Heart left ventricle (tissue), 16 donors: ENCODE measurements at regions not wholly inside any gene's neighbourhood (a gene's known extent, or its start where the extent isn't known, plus 50 kb on each side); places are given as distances from the start of the nearest gene placed in this dataset.
"Not testable (repeated sequence)": the region's sequence is repeated elsewhere in the genome, so short reads cannot be mapped to it uniquely, and the experiment has no call there.

Experiments used
- ATAC-seq, 4 donors: fragments of 200-7000 bp; cut with Tn5 transposase; one replicate each; pipeline ENCODE4 v1.9.1; 2020 to 2022; ENCODE audit warnings: moderate library complexity in 4 of 4, mild to moderate bottlenecking in 3 of 4, moderate number of reproducible peaks in 1 of 4
- DNase-seq, 5 donors: peaks; one replicate each; pipeline ENCODE4 v3.0.0-alpha.2; 2020
- H3K27ac ChIP-seq, 12 donors: fragments of 200-600 bp; sonication (generic) in 4 of 12; one replicate each; pipeline versions ENCODE4 v1.5.0 to v1.8.0; 2016 to 2022; ENCODE audit warnings: mild to moderate bottlenecking in 2 of 12
- H3K27me3 ChIP-seq, 9 donors: fragments of 200-600 bp; sonication (generic) in 2 of 9; one replicate each; pipeline versions ENCODE4 v1.5.1 to v1.8.0; 2016 to 2022; ENCODE audit warnings: mild to moderate bottlenecking in 3 of 9
- H3K36me3 ChIP-seq, 9 donors: fragments of 200-600 bp; sonication (generic) in 2 of 9; one replicate each; pipeline versions ENCODE4 v1.5.0 to v1.8.0; 2018 to 2022; ENCODE audit warnings: mild to moderate bottlenecking in 2 of 9
- H3K4me1 ChIP-seq, 12 donors: fragments of 200-600 bp; sonication (generic) in 4 of 12; one replicate each; pipeline versions ENCODE4 v1.5.0 to v1.8.0; 2016 to 2022; ENCODE audit warnings: mild to moderate bottlenecking in 3 of 12
- H3K4me3 ChIP-seq, 12 donors: fragments of 200-600 bp; sonication (generic) in 4 of 12; one replicate each; pipeline versions ENCODE4 v1.5.0 to v1.8.0; 2017 to 2022; ENCODE audit warnings: mild to moderate bottlenecking in 9 of 12, moderate library complexity in 4 of 12
- H3K9me3 ChIP-seq, 12 donors: fragments of 200-600 bp; sonication (generic) in 4 of 12; one replicate each; pipeline versions ENCODE4 v1.5.0 to v1.8.0; 2016 to 2022; ENCODE audit warnings: mild to moderate bottlenecking in 1 of 12
- CTCF ChIP-seq, 12 donors: fragments of 200-600 bp; sonication (generic) in 4 of 12; IDR thresholded peaks; one replicate each; pipeline versions ENCODE4 v1.5.0 to v1.8.0; 2018 to 2022; ENCODE audit warnings: antibody characterized with exemption in 12 of 12, mild to moderate bottlenecking in 5 of 12
- POLR2A ChIP-seq, 2 donors: fragments of 450-650 bp; IDR thresholded peaks; one replicate each; pipeline ENCODE4 v1.6.1; 2017; ENCODE audit warnings: antibody characterized with exemption in 2 of 2, mild to moderate bottlenecking in 2 of 2, moderate library complexity in 2 of 2
- WGBS, 4 donors: extraction: QIAGEN DNeasy Blood & Tissue Kit in 2 of 4; methylation state at CpG; one replicate each; pipeline versions ENCODE4 v1.1.5 to v1.1.7; 2013 to 2018; 5-methylcytosine and 5-hydroxymethylcytosine counted together
- intact Hi-C, 10 donors: fragments of 100-400 bp; cut with DNase I; formaldehyde crosslinking; loops; one replicate each; pipeline versions ENCODE4 v1.11.1 to v1.14.2; 2022
- donor health status: ischemic (EF 13 %, LVEDD 7.1; RV severe dilation, severe dysfunction).
- donor health status: healthy with polysubstance abuse.
- donor health status: DM: no; HTN: yes; CAD: no.
- donor health status: DM: no; HTN: no; CAD: no.
- donor health status: ischemic (EF 25% LVEDD 6.9; RV normal size, moderate dysfunction).
- donor health status: ischemic (EF 25% LVEDD 5.7; RV mildly dilated, moderate dysfunction).
- donor health status: healthy.
- donor health status: DM: yes; HTN: yes; CAD: no.
- donor health status: ischemic (EF 35%, LVEDD 5.7; RV mildly dilated, moderate dysfunction).
- donor health status: nonischemic (EF 11% LVEDD 7.7; RV severe dilation, severe dysfunction).
- donor health status: DM: yes; HTN: yes; CAD: no.
- donor health status: PGD.
- donor health status: ischemic (EF 29% LVEDD 5.4; RV normal size, mild dysfunction).
- donor health status: nonischemic (EF 23%, LVEDD 6.1; RV moderate dilation, normal function).

GRCh38 chr22:11628651-11629511, 3899.1 kb upstream of the OR11H1 start:
- Histone ChIP-seq H3K27ac (no peak overlapping the region), H3K4me3 (no peak overlapping the region), H3K27me3 (no peaks in the 10 kb centered on the region), H3K36me3 (no peaks in the 10 kb centered on the region), H3K9me3 (peaks cover 0 to 60% (median 19%) of the 10 kb centered on the region in 12 donors), H3K4me1 (no peaks in the 10 kb centered on the region)
- 85 to 94% (median 89%) methylated on average over 102 of the region's 102 CpGs for WGBS, 4 donors
- ATAC-seq (peak in 1 of 4 donors; percentile 61), DNase-seq (peak in 1 of 5 donors; percentile 17)
- no peak for TF ChIP-seq CTCF (IDR thresholded peaks at IDR 0.05)
- no peak for TF ChIP-seq POLR2A (IDR thresholded peaks at IDR 0.05)
- intact Hi-C loops, result no loop called here

GRCh38 chr22:11629661-11630385, 3898.2 kb upstream of the OR11H1 start:
- DNase-seq, result peak in 1 of 5 donors; percentile 18
- H3K27ac ChIP-seq, result no peak overlapping the region
- no peak for ATAC-seq
- TF ChIP-seq CTCF (IDR thresholded peaks at IDR 0.05), result no peak
- no peak for TF ChIP-seq POLR2A (IDR thresholded peaks at IDR 0.05)
- H3K27me3 ChIP-seq, result no peaks in the 10 kb centered on the region
- H3K4me1 ChIP-seq, result no peaks in the 10 kb centered on the region
- intact Hi-C loops, result no loop called here
- no peaks in the 10 kb centered on the region for H3K36me3 ChIP-seq
- no peak overlapping the region for H3K4me3 ChIP-seq
- WGBS, 4 donors, result 87 to 91% (median 89%) methylated on average over 35 of the region's 35 CpGs
- peaks cover 0 to 56% (median 16%) of the 10 kb centered on the region in 12 donors for H3K9me3 ChIP-seq

GRCh38 chr22:11630386-11631084, 3897.5 kb upstream of the OR11H1 start:
- H3K4me3 ChIP-seq, intact Hi-C loops, ATAC-seq, H3K36me3 ChIP-seq, H3K27ac ChIP-seq, DNase-seq, H3K27me3 ChIP-seq, H3K4me1 ChIP-seq: not testable (repeated sequence)
- 88 to 93% (median 90%) methylated on average over 34 of the region's 34 CpGs for WGBS, 4 donors
- peaks cover 0 to 53% (median 16%) of the 10 kb centered on the region in 12 donors for H3K9me3 ChIP-seq
